Dendritic cell treated with granulocyte-macrophage colony-stimulating factor and Interleukin-4, amounts not matched to agents 40 ng/mL and 50 ng/mL, for 4 days (primary cell): ENCODE measurements at regions not wholly inside any gene's neighbourhood (a gene's known extent, or its start where the extent isn't known, plus 50 kb on each side); places are given as distances from the start of the nearest gene placed in this dataset.

Experiments
- H3K27ac Mint-ChIP-seq: one replicate; pipeline ENCODE4 v1.8.0; 2022; ENCODE audit warnings: mild to moderate bottlenecking, mixed read lengths
- H3K27me3 Mint-ChIP-seq: one replicate; pipeline ENCODE4 v1.8.0; 2022; ENCODE audit warnings: mild to moderate bottlenecking, mixed read lengths
- H3K36me3 Mint-ChIP-seq: one replicate; pipeline ENCODE4 v1.8.0; 2022; ENCODE audit warnings: low read depth, mixed read lengths
- H3K4me1 Mint-ChIP-seq: one replicate; pipeline ENCODE4 v1.8.0; 2022; ENCODE audit warnings: low read depth, mixed read lengths
- H3K4me3 Mint-ChIP-seq: one replicate; pipeline ENCODE4 v1.8.0; 2022; ENCODE audit warnings: mild to moderate bottlenecking, moderate library complexity, mixed read lengths
- H3K9me3 Mint-ChIP-seq: one replicate; pipeline ENCODE4 v1.8.0; 2022; ENCODE audit warnings: mixed read lengths
- intact Hi-C: fragments of 100-400 bp; cut with micrococcal nuclease; formaldehyde crosslinking; loops from one replicate; pipeline ENCODE4 v1.15.0; 2022

DNA sequence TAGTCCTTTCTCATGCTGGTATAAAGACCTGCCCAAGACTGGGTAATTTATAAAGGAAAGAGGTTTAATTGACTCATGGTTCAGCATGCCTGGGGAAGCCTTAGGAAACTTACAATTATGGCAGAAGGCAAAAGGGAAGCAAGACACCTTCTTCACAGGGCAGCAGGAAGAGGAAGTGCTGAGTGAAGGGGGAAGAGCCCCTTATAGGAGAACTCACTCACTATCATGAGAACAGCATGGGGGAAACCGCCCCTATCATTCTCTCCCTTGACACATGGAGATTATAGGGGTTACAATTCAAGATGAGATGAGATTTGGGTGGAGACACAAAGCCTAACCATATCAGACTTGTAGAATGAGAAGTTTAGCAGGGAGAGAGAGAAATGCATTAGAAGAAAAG, 373.3 kb upstream of the DIAPH2 start:
- Mint-ChIP-seq H3K27ac (no peak overlapping the region), H3K36me3 (no peaks in the 10 kb centered on the region), H3K9me3 (no peaks in the 10 kb centered on the region), H3K4me3 (no peak overlapping the region), H3K4me1 (no peaks in the 10 kb centered on the region), H3K27me3 (no peaks in the 10 kb centered on the region)
- intact Hi-C loops = no loop called here

DNA sequence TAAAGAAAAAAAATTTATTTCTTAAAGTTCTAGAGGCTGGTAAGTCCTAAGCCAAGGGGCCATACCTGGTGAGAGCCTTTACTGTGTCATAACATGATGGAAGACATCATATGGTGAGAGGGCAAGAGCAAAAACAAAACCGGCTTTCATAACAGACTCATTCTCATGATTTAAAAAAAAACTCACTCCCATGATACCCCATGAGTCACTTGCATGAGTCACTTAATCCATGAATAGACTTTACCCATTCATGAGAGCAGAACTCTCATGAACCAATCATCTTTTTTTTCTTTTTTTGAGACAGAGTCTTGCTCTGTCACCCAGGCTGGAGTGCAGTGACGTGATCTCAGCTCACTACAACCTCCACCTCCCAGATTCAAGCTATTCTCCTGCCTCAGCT, 369.7 kb upstream of the DIAPH2 start:
- Mint-ChIP-seq H3K27me3 (no peaks in the 10 kb centered on the region), H3K36me3 (no peaks in the 10 kb centered on the region), H3K4me1 (no peaks in the 10 kb centered on the region), H3K27ac (no peak overlapping the region), H3K9me3 (no peaks in the 10 kb centered on the region), H3K4me3 (no peak overlapping the region)
- intact Hi-C loops = no loop called here

DNA sequence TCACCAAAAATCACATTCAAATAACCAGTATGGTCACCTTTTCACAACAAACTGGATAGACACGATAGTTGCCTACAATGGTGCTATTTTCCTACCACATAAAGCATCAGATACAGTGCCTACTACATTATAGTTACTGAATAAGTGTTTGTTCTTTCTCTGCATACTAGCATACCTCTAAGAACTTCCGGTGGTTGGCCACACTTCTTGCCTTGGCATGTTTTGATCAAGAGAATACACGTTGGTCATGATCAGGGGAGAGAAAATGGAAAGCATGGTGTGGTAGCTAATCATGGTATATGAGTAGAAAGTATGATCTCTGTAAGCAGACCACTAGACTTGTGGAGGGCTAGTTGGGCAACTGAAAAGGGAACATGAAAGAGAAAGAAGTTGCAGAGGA, 322.8 kb upstream of the DIAPH2 start:
- intact Hi-C loops = no loop called here
- no peaks in the 10 kb centered on the region for H3K9me3 Mint-ChIP-seq

DNA sequence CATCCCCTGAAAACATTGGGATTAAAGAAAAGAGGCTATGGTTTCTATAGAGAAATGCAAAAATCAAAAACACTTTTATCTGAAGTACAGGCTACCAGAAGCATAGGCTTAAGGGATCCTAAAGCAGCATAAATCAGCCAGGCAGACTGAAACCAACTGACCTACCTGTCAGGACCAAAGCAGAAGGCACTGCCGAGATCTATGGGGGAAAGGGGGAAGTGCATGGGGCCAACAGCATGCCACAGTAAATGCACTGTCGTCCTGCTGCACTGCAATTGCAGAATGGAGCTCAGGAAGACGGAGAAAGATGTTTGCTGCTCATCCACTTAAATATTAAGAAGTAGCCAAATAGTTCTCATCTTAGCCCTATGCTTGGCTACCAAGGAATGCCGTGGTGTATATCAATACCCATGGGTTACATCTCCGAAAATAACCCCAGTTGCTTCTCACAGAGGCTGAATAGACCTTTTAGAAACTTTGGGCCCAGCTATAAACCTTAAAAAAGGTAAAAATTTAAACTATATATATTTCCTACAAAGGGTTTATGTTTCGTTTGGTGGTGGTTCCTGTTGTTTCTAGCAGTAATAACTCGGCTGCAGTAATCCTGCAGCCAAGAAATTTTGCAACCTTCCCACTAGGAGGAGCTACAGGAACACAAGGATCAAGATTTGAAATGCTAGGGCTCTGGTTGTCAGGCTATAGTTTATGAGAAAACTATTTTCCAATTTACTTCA, 312.2 kb upstream of the DIAPH2 start:
- Mint-ChIP-seq H3K9me3 (no peaks in the 10 kb centered on the region), H3K27me3 (no peaks in the 10 kb centered on the region), H3K4me3 (no peak overlapping the region), H3K36me3 (no peaks in the 10 kb centered on the region), H3K4me1 (no peaks in the 10 kb centered on the region), H3K27ac (no peak overlapping the region)
- intact Hi-C loops = loop anchor here (10.0 kb wide), 1 partner anchor 1312 kb away; no protein-coding TSS in a partner anchor

More for the DNA sequence above, 322.8 kb upstream of the DIAPH2 start:
- Mint-ChIP-seq H3K36me3 (no peaks in the 10 kb centered on the region), H3K4me3 (no peak overlapping the region), H3K27ac (no peak overlapping the region), H3K27me3 (no peaks in the 10 kb centered on the region), H3K4me1 (no peaks in the 10 kb centered on the region)

DNA sequence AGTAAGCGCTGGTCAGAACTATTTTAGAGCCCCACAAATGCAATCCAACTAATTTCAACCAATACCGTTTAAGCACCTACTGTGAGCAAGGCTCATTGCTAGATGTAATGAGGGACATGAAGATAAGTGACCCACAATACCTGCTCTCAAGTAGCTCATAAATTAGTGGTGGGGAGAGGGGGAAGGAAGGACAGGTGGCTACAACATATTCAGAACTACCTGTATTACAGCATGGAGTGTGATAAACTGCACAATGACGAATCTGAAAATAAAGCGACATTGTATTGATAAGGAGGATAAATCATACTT, 311.6 kb upstream of the DIAPH2 start:
- Mint-ChIP-seq H3K9me3 (no peaks in the 10 kb centered on the region), H3K4me1 (no peaks in the 10 kb centered on the region), H3K27me3 (no peaks in the 10 kb centered on the region), H3K4me3 (no peak overlapping the region), H3K36me3 (no peaks in the 10 kb centered on the region), H3K27ac (no peak overlapping the region)
- intact Hi-C loops = loop anchor here (10.0 kb wide), 1 partner anchor 1312 kb away; no protein-coding TSS in a partner anchor

DNA sequence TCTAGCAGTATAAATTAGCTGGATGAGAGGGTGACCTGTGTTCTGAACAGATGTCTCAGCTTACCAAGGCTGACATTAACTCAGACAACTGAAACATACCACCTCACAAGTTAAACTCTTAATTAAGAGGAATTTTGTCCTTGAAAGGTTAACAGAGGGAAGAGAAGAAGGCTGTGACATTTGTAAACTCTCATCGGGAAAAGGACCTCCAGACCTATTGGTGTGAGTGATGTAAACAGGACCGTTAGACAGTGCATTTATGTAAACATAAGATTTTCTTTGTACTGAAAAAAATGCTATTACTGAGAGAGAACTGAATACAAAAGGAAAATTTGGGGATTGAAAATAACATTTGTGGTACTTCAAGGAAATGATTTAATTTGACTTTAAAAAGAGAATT, 308.4 kb upstream of the DIAPH2 start:
- no peak overlapping the region for H3K27ac Mint-ChIP-seq
- H3K4me3 Mint-ChIP-seq = no peak overlapping the region

DNA sequence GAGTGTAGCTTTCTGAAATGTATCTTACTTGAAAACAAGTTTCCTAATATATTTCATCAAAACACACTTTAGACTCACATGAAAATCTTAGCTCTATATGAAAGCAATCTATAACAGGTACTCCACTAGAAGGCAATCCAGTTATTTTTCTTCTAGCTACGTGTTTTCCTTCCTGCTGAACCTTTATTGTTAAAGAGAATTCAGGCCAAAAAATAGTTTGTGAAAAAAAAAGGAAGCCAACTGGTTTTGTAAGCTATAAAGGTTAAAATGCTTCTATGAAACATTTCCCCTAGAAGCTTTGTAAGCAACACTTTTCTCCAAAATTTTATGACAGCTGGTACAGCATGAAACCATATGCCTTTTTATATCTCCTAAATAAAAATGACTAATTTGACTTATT, 304.7 kb upstream of the DIAPH2 start:
- no peak overlapping the region for H3K4me3 Mint-ChIP-seq
- H3K27ac Mint-ChIP-seq = no peak overlapping the region
- no peaks in the 10 kb centered on the region for H3K4me1 Mint-ChIP-seq
- intact Hi-C loops = loop anchor here (10.0 kb wide), 1 partner anchor 1305 kb away; no protein-coding TSS in a partner anchor
- no peaks in the 10 kb centered on the region for H3K36me3 Mint-ChIP-seq
- H3K9me3 Mint-ChIP-seq = no peaks in the 10 kb centered on the region
- no peaks in the 10 kb centered on the region for H3K27me3 Mint-ChIP-seq

More for the DNA sequence above, 308.4 kb upstream of the DIAPH2 start:
- Mint-ChIP-seq H3K9me3 (no peaks in the 10 kb centered on the region), H3K27me3 (no peaks in the 10 kb centered on the region), H3K36me3 (no peaks in the 10 kb centered on the region), H3K4me1 (no peaks in the 10 kb centered on the region)
- intact Hi-C loops = loop anchor here (10.0 kb wide), 1 partner anchor 1309 kb away; no protein-coding TSS in a partner anchor

DNA sequence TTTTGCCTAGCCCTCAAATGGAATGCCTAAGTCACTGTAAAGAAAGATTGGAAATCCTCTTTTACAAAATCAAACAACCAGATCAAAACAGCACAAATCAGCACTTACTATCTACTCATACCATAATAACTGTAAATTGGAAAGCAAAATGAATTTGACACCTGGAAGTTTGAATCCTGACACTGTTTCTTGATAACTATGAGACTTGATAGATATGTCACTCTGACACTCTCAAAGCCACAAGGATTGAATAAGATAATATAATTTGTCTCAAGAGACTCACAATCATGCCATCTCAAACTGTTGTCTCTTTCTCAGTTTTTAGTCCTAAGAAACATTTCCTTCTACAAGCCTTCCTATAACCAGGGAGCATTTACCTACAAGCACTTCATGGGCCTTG, 302.6 kb upstream of the DIAPH2 start:
- no peak overlapping the region for H3K27ac Mint-ChIP-seq
- no peak overlapping the region for H3K4me3 Mint-ChIP-seq
- no peaks in the 10 kb centered on the region for H3K27me3 Mint-ChIP-seq
- no peaks in the 10 kb centered on the region for H3K36me3 Mint-ChIP-seq
- no peaks in the 10 kb centered on the region for H3K9me3 Mint-ChIP-seq
- intact Hi-C loops = no loop called here
- H3K4me1 Mint-ChIP-seq = no peaks in the 10 kb centered on the region

DNA sequence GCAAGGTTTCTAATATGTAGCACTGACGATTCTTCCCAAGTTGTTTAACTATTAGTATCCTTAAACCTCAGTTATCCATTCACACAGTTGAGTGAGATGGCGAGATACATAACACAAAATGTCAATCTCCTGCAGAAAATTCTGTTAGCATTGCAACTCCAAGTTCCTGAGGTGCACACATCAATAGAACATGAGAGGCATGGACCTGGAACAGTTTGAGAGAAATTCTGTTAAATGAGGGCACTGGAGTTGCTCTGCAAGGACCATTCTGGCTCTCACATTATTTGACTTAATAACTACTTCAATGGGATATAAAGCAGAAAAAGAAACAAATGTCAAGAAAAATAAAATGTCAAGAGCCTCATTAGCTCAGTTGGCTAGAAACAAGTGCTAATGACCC, 301.2 kb upstream of the DIAPH2 start:
- Mint-ChIP-seq H3K4me3 (no peak overlapping the region), H3K4me1 (no peaks in the 10 kb centered on the region), H3K27me3 (no peaks in the 10 kb centered on the region), H3K9me3 (no peaks in the 10 kb centered on the region), H3K27ac (no peak overlapping the region), H3K36me3 (no peaks in the 10 kb centered on the region)
- intact Hi-C loops = no loop called here

DNA sequence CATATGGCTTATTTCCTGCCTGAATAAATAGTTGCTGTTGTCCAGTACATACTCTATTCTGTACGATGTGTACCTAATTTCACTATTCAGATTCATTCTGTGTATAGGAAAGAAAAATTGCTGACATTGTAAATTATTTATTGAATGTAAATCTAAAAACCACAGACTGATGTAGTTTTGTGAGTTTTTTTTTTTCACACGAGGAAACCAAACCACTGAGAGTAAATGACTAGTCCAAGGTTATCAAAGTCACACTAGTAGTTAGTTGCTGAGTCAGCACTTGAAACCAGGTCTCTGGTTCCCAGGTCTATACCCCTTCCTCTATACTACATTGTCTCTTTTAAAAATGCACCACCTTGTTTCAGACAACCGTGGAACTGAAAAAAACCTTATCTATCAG, 298.3 kb upstream of the DIAPH2 start:
- Mint-ChIP-seq H3K9me3 (no peaks in the 10 kb centered on the region), H3K27ac (no peak overlapping the region), H3K36me3 (no peaks in the 10 kb centered on the region), H3K27me3 (no peaks in the 10 kb centered on the region), H3K4me3 (no peak overlapping the region), H3K4me1 (no peaks in the 10 kb centered on the region)
- intact Hi-C loops = no loop called here

DNA sequence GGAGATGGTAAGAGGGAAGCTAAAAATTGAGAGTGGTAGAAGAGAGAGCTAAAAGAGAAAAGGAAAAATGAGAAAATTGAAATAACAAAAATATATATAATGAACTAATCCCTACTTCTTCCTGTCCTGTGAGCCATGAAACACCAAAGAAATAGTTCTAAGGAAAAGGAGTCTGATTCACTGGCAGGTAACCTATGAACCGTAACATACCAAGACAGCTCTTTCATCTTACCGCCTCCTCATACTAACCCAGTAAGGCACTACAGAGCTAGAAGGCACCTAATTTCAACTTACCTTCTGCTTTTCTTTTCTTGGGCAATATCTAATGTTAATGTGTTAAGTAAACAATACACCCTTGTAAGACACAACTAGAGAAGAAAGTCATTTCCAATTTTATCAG, 297.7 kb upstream of the DIAPH2 start:
- no peaks in the 10 kb centered on the region for H3K36me3 Mint-ChIP-seq
- intact Hi-C loops = no loop called here
- no peaks in the 10 kb centered on the region for H3K4me1 Mint-ChIP-seq
- no peak overlapping the region for H3K4me3 Mint-ChIP-seq
- no peaks in the 10 kb centered on the region for H3K9me3 Mint-ChIP-seq
- no peak overlapping the region for H3K27ac Mint-ChIP-seq
- no peaks in the 10 kb centered on the region for H3K27me3 Mint-ChIP-seq

DNA sequence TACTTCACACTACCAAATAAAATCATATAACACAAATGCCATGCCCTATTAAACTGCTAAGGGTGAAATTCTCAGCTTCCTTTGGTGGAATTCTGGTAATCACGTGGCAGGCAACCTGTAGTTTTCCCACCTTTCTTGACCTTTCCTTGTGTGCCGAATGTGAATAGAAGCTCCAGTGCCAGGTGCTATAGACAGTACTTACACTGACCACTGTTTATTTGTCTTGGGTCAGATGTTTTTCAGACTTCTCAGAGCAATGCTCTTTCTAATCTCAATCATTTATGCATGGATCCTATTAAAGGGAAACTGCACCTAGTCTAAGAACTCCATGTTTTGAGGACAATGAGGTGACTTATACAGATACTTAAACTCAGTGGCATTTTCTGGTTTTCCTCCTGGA, 296.8 kb upstream of the DIAPH2 start:
- H3K27ac Mint-ChIP-seq = no peak overlapping the region
- intact Hi-C loops = no loop called here
- no peaks in the 10 kb centered on the region for H3K27me3 Mint-ChIP-seq
- no peaks in the 10 kb centered on the region for H3K36me3 Mint-ChIP-seq
- H3K9me3 Mint-ChIP-seq = no peaks in the 10 kb centered on the region
- no peak overlapping the region for H3K4me3 Mint-ChIP-seq
- no peaks in the 10 kb centered on the region for H3K4me1 Mint-ChIP-seq

DNA sequence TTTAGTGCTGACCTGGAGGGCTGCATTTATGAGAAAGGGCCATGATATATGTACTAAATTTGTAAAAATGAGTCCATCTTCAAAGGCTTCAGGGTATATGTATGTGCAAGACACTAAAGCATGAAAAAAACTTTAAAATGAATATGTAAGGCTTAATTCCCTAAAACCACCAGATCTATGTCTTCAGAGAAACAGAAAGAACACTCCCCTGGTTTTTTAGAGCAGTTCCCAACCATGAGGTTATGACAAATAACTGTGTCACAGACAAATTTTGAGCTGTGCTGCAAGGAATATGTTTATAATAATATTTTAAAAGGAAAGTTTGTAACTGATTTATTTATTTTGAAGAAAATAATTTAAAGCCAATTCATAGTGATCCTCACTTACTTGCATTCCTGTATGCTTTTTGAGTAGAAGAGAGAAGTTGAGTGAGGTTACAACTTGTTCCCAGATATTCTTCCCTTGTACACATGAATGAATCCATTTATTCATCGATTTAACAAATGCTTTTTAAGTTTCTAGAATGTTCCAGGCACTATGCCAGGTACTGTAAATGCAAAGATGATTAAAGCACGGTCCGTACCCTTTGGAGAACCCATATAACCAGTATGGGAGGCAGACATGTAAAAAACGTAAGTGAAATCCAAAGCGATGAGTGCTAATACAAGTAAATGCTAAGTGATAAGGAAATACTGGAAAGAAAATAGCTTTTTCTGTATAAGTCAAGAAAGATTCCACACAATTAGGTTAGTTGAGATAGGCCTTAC, 295.2 kb upstream of the DIAPH2 start:
- Mint-ChIP-seq H3K4me1 (no peaks in the 10 kb centered on the region), H3K27ac (no peak overlapping the region), H3K9me3 (no peaks in the 10 kb centered on the region), H3K4me3 (no peak overlapping the region), H3K36me3 (no peaks in the 10 kb centered on the region), H3K27me3 (no peaks in the 10 kb centered on the region)
- intact Hi-C loops = no loop called here

DNA sequence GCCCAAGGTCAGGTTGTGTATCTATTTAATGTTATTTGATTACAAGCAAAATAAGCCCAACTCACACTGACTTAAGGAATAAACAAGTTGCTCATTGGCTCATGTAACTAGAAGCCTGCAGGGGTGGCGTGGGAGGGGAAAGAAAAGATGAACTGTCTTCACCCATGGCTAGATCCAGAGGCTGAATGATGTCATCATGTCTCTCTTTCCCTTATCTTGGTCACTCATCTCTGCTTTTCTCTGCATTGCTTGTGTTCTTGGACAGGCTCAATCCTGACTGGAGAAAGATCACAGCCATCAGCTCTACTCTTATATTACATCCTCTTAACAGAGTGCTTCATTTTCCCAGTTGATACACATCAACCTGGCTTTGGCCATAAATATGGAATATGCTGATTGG, 290.0 kb upstream of the DIAPH2 start:
- H3K4me1 Mint-ChIP-seq = no peaks in the 10 kb centered on the region
- no peaks in the 10 kb centered on the region for H3K27me3 Mint-ChIP-seq
- intact Hi-C loops = no loop called here
- H3K4me3 Mint-ChIP-seq = no peak overlapping the region
- H3K9me3 Mint-ChIP-seq = no peaks in the 10 kb centered on the region
- H3K36me3 Mint-ChIP-seq = no peaks in the 10 kb centered on the region
- H3K27ac Mint-ChIP-seq = no peak overlapping the region

DNA sequence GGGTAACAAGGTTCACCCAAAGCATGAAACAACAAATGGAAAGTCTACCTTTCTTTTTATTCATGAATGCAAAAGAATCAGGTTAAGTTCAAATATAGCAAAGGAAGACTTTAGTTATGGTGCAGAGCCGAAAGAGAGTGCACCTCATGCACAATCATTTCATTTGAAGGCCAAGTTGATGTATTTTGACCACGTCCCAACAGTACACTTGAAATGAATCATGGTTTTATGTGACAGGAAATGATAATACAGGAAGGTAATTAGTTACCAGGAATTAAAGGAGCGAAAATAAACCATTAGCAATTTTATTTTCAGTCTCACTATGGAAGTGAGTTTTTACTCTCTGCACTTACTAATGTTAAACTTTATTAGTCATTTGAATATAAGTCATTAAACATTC, 281.2 kb upstream of the DIAPH2 start:
- no peak overlapping the region for H3K27ac Mint-ChIP-seq
- no peaks in the 10 kb centered on the region for H3K36me3 Mint-ChIP-seq
- H3K27me3 Mint-ChIP-seq = no peaks in the 10 kb centered on the region
- H3K4me3 Mint-ChIP-seq = no peak overlapping the region
- H3K4me1 Mint-ChIP-seq = no peaks in the 10 kb centered on the region
- intact Hi-C loops = no loop called here
- no peaks in the 10 kb centered on the region for H3K9me3 Mint-ChIP-seq
